SIG-M5 treated with dmso at 0.1 percent for 504 hours (cell line): ENCODE measurements at regions not wholly inside any gene's neighbourhood (a gene's known extent, or its start where the extent isn't known, plus 50 kb on each side); places are given as distances from the start of the nearest gene placed in this dataset.
"Not testable (repeated sequence)": the region's sequence is repeated elsewhere in the genome, so short reads cannot be mapped to it uniquely, and the experiment has no call there.

Source experiments
- DNase-seq: peaks from one replicate; lab custom pipeline; 2025; ENCODE audit not compliant: unreplicated experiment; lab: John Stamatoyannopoulos, UW

- no peak for DNase-seq
Measured at GRCh38 chr13:43946281-43946680, 66.6 kb downstream of the LACC1 start.

GRCh38 chr13:43947897-43948458 lies 68.3 kb downstream of the LACC1 start:
- DNase-seq, result no peak

GRCh38 chr13:43953370-43953769 lies 73.7 kb downstream of the LACC1 start:
- no peak for DNase-seq

DNA sequence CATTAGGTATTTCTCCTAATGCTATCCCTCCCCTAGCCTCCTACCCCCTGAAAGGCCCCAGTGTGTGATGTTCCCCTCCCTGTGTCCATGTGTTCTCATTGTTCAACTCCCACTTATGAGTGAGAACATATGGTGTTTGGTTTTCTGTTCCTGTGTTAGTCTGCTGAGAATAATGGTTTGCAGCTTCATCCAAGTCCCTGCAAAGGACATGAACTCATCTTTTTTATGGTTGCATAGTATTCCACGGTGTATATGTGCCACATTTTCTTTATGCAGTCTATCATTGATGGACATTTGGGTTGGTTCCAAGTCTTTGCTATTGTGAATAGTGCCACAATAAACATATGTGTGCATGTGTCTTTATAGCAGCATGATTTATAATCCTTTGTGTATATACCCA lies 77.3 kb downstream of the LACC1 start:
- not testable (repeated sequence) for DNase-seq

DNA sequence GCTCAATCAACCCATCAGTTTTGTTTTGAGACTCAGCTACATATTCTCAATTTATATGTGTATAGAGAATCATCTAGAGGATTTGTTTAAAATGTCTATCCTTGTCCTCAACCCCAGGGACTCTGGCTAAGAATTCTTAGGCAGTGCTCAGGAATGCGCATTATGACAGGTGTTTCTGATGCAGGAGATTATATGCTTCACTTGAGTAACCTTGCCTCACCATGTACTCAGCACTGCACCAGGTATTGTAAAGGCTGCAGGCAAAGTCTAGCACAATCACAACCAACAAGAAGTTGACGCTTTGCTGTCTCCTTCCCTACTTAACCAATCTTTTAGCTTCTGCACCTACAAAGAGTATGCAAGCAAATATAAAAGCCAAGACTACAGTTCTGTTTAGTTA lies 79.6 kb downstream of the LACC1 start:
- DNase-seq, result no peak

GRCh38 chr13:43961909-43962308 lies 82.2 kb downstream of the LACC1 start:
- DNase-seq, result no peak

DNA sequence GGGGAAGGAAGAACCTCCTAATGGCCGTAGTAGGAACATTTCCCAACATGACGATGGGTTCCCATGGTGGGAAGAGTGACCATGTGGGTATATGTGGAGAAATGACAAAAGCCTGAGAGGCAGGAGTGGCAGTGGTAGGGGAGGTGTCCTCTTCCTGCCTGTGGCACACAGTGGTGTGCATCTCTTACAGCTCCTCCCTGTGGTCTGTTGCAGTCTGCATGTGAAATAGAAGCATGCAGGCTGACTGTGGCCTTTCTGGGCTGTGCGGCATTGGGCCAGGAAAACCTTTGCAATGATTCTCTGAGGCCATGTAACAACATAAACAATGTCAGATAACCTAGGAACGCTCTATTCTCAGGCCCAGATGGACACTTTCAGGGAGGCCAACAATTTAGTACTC lies 84.0 kb downstream of the LACC1 start:
- DNase-seq, result peak; percentile 1

GRCh38 chr13:43964698-43965458 lies 85.2 kb downstream of the LACC1 start:
- DNase-seq, result no peak

GRCh38 chr13:43965459-43965845 lies 85.7 kb downstream of the LACC1 start:
- no peak for DNase-seq

DNA sequence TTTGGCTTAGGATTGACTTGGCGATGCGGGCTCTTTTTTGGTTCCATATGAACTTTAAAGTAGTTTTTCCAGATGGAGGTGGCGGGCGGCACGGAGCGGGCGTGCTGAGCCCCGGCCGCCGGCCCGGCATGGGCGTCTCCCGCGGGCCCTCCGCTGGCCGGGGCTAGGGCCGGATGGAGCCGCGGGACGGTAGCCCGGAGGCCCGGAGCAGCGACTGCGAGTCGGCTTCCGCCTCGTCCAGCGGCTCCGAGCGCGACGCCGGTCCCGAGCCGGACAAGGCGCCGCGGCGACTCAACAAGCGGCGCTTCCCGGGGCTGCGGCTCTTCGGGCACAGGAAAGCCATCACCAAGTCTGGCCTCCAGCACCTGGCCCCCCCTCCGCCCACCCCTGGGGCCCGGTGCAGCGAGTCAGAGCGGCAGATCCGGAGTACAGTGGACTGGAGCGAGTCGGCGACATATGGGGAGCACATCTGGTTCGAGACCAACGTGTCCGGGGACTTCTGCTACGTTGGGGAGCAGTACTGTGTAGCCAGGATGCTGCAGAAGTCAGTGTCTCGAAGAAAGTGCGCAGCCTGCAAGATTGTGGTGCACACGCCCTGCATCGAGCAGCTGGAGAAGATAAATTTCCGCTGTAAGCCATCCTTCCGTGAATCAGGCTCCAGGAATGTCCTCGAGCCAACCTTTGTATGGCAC lies 88.7 kb downstream of the LACC1 start:
- DNase-seq, result not testable (repeated sequence)

DNA sequence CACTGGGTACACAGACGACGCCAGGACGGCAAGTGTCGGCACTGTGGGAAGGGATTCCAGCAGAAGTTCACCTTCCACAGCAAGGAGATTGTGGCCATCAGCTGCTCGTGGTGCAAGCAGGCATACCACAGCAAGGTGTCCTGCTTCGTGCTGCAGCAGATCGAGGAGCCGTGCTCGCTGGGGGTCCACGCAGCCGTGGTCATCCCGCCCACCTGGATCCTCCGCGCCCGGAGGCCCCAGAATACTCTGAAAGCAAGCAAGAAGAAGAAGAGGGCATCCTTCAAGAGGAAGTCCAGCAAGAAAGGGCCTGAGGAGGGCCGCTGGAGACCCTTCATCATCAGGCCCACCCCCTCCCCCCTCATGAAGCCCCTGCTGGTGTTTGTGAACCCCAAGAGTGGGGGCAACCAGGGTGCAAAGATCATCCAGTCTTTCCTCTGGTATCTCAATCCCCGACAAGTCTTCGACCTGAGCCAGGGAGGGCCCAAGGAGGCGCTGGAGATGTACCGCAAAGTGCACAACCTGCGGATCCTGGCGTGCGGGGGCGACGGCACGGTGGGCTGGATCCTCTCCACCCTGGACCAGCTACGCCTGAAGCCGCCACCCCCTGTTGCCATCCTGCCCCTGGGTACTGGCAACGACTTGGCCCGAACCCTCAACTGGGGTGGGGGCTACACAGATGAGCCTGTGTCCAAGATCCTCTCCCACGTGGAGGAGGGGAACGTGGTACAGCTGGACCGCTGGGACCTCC lies 89.4 kb downstream of the LACC1 start:
- DNase-seq, result not testable (repeated sequence)

DNA sequence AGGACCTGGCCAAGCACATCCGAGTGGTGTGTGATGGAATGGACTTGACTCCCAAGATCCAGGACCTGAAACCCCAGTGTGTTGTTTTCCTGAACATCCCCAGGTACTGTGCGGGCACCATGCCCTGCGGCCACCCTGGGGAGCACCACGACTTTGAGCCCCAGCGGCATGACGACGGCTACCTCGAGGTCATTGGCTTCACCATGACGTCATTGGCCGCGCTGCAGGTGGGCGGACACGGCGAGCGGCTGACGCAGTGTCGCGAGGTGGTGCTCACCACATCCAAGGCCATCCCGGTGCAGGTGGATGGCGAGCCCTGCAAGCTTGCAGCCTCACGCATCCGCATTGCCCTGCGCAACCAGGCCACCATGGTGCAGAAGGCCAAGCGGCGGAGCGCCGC lies 90.2 kb downstream of the LACC1 start:
- not testable (repeated sequence) for DNase-seq

DNA sequence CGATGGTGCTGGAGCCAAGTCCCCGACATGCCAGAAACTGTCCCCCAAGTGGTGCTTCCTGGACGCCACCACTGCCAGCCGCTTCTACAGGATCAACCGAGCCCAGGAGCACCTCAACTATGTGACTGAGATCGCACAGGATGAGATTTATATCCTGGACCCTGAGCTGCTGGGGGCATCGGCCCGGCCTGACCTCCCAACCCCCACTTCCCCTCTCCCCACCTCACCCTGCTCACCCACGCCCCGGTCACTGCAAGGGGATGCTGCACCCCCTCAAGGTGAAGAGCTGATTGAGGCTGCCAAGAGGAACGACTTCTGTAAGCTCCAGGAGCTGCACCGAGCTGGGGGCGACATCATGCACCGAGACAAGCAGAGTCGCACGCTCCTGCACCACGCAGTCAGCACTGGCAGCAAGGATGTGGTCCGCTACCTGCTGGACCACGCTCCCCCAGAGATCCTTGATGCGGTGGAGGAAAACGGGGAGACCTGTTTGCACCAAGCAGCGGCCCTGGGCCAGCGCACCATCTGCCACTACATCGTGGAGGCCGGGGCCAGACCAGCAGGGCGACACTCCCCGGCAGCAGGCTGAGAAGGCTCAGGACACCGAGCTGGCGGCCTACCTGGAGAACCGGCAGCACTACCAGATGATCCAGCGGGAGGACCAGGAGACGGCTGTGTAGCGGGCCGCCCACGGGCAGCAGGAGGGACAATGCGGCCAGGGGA lies 91.0 kb downstream of the LACC1 start:
- DNase-seq, result not testable (repeated sequence)

DNA sequence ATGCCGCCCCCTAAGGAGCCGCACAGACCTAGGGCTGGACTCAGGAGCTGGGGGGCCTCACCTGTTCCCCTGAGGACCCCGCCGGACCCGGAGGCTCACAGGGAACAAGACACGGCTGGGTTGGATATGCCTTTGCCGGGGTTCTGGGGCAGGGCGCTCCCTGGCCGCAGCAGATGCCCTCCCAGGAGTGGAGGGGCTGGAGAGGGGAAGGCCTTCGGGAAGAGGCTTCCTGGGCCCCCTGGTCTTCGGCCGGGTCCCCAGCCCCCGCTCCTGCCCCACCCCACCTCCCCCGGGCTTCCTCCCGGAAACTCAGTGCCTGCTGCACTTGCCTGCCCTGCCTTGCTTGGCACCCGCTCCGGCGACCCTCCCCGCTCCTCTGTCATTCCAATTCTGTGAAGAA lies 91.6 kb downstream of the LACC1 start:
- not testable (repeated sequence) for DNase-seq

DNA sequence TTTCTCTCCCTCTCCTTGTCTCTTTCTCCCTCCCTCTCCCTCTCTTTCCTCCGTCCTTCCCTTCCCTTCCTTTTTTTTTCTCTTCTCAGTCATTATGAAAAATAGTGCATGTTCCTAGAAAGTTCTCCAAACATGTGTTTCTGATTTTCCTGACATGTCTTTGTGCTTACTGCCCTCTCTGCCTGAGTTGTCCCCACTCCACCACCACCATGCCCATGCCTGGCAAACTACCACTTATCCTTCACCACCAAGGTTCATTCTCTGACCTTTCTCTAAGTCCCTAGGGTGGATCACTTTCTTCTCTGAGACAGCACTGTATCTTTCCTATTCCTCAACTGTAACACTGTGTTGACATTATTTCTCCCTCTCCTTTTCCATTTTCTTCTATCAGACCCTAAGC lies 98.2 kb downstream of the LACC1 start:
- no peak for DNase-seq

- DNase-seq, result no peak
Measured at GRCh38 chr13:43978688-43979087, 99.0 kb downstream of the LACC1 start.

- no peak for DNase-seq
Measured at GRCh38 chr13:43979492-43979891, 99.8 kb downstream of the LACC1 start.

- DNase-seq, result no peak
Measured at GRCh38 chr13:43980587-43980986, 100.9 kb downstream of the LACC1 start.

DNA sequence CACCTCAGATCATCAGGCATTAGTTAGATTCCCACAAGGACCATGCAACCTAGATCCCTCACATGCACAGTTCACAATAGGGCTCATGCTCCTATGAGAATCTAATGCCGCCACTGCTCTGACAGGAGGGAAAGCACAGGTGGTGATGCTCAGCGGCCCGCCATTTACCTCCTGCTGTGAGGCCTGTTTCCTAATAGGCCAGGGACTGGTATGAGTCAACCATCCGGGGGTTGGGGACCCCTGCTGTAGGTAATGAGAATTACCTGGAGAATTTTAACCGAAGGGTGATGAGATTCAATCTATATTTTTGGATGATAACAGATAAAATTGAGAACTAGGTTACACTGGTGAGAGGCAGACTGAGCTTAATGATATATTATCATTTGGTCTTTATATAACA lies 101.4 kb downstream of the LACC1 start:
- DNase-seq, result no peak

DNA sequence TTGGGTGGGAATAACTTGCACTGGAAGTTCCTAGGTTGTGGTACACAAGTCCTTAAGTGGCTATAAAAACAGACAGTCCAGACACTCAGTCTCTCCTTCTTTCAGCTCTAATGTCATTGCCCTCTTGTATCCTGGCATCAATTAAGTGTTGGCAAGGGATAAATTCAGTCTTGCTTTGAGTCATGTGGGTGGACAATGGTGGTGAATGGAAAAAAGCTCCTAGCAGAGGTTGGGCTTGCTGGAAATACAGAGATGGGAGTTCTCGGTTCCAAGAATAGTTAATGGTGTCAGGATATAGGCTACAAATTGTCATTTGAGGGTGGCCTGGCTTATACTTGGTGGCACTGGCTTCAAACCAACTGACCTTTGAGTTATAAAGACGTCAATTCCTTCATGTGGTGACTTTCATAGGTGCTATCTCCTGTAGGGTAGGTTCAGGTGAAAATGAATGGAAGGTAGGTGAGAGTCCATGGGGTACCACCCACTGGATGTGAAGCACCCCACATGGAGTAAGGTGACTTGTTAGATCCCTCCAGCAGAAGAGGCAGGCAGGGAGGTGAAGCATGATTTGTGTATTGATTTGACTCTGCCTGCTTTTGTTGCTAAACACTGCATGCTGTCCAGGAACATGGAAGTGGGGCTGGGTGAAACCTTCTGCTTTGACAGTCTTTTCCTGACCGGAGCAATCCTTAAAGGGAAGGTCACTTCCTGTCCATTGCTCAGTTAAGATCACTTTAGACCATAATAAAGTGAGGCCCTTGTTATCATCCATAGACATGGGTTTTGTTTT lies 102.0 kb downstream of the LACC1 start:
- DNase-seq, result no peak
